ENCODE measurements at regions not wholly inside any gene's neighbourhood (a gene's known extent, or its start where the extent isn't known, plus 50 kb on each side); places are given as distances from the start of the nearest gene placed in this dataset.
"Not testable (repeated sequence)": the region's sequence is repeated elsewhere in the genome, so short reads cannot be mapped to it uniquely, and the experiment has no call there.

- TF ChIP-seq CTCF (IDR thresholded peaks at IDR 0.05; ENCODE audit: borderline replicate concordance, insufficient read depth, low read depth, low read length), result no peak
- no peak overlapping the region for H3K4me3 ChIP-seq (ENCODE audit: low read depth, low read length)
These were observed 1053.2 kb downstream of the TAF11L14 start for GRCh38 chr5:18687429-18687828.

GRCh38 chr5:18699681-18700080 is 1065.4 kb downstream of the TAF11L14 start:
- no peak for TF ChIP-seq CTCF (IDR thresholded peaks at IDR 0.05; ENCODE audit: borderline replicate concordance, insufficient read depth, low read depth, low read length)

GRCh38 chr5:18702821-18703220 is 1068.6 kb downstream of the TAF11L14 start:
- no peak for TF ChIP-seq CTCF (IDR thresholded peaks at IDR 0.05; ENCODE audit: borderline replicate concordance, insufficient read depth, low read depth, low read length)
- no peak overlapping the region for H3K4me3 ChIP-seq (ENCODE audit: low read depth, low read length)

More at GRCh38 chr5:18699681-18700080, 1065.4 kb downstream of the TAF11L14 start:
- no peak overlapping the region for H3K4me3 ChIP-seq (ENCODE audit: low read depth, low read length)

- no peak overlapping the region for H3K4me3 ChIP-seq (ENCODE audit: low read depth, low read length)
- TF ChIP-seq CTCF (IDR thresholded peaks at IDR 0.05; ENCODE audit: borderline replicate concordance, insufficient read depth, low read depth, low read length), result no peak
These were observed 1078.8 kb downstream of the TAF11L14 start for GRCh38 chr5:18712936-18713485.

- no peak overlapping the region for H3K4me3 ChIP-seq (ENCODE audit: low read depth, low read length)
- TF ChIP-seq CTCF (IDR thresholded peaks at IDR 0.05; ENCODE audit: borderline replicate concordance, insufficient read depth, low read depth, low read length), result no peak
These were observed 1085.7 kb downstream of the TAF11L14 start for GRCh38 chr5:18720002-18720401.

- H3K4me3 ChIP-seq (ENCODE audit: low read depth, low read length), result no peak overlapping the region
- no peak for TF ChIP-seq CTCF (IDR thresholded peaks at IDR 0.05; ENCODE audit: borderline replicate concordance, insufficient read depth, low read depth, low read length)
These were observed 1098.6 kb downstream of the TAF11L14 start for GRCh38 chr5:18732556-18733479.

- TF ChIP-seq CTCF (IDR thresholded peaks at IDR 0.05; ENCODE audit: borderline replicate concordance, insufficient read depth, low read depth, low read length), result no peak
These were observed 1101.8 kb downstream of the TAF11L14 start for GRCh38 chr5:18736051-18736398.

GRCh38 chr5:18736736-18737135 is 1102.5 kb downstream of the TAF11L14 start:
- not testable (repeated sequence) for H3K4me3 ChIP-seq (ENCODE audit: low read depth, low read length)

More at GRCh38 chr5:18736051-18736398, 1101.8 kb downstream of the TAF11L14 start:
- H3K4me3 ChIP-seq (ENCODE audit: low read depth, low read length), result no peak overlapping the region

Measured in GM12875 (cell line).